Esophagus mucosa (tissue), 1 donor: ENCODE measurements at regions not wholly inside any gene's neighbourhood (a gene's known extent, or its start where the extent isn't known, plus 50 kb on each side); places are given as distances from the start of the nearest gene placed in this dataset.
"Not testable (repeated sequence)": the region's sequence is repeated elsewhere in the genome, so short reads cannot be mapped to it uniquely, and the experiment has no call there.

ENCODE experiments used
- ATAC-seq: fragments of 200-7000 bp; cut with Tn5 transposase; one replicate; pipeline ENCODE4 v1.9.1; 2020
- donor health status: DM: yes; HTN: yes; CAD: no.

GRCh38 chr2:16785149-16785548 is 119.5 kb upstream of the CYRIA start:
- no peak for ATAC-seq

GRCh38 chr2:16784652-16785051 is 119.0 kb upstream of the CYRIA start:
- no peak for ATAC-seq

DNA sequence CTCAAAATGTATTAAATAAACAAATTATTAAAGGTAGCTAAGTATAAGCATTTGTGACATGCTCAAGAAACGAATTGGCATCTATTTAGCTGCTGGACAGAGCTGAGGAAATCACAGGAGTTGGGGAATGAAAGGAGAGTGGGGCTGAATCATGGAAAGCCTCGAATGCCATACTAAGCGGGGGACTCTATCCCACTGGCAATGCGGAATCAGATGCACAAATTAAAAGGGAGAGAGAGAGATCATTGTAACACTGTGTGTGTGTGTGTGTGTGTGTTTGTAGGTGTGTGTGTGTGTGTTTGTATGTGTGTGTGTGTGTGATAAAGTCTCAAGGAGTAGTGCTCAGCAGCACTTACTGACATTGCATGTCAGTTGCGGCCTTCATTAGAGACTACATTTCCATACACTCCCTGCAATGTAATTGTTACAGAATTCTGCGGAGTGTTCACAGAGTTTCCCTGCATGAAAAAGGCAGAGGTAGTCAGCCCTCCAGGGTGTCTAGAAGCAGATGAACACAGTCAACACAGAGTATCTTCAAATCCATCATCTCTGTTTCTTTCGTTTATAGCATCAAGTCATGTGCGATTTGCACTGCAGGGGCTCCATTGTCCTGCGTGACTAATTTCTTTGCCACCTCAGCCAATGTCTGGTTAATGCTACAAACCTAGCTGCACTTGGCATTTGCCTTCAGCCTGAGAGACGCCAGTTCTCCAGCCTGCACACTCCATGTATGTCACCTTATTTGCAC is 111.7 kb upstream of the CYRIA start:
- ATAC-seq = no peak

GRCh38 chr2:16775899-16776231 is 110.2 kb upstream of the CYRIA start:
- ATAC-seq = no peak

GRCh38 chr2:16774980-16775898 is 109.6 kb upstream of the CYRIA start:
- peak; percentile 63 for ATAC-seq

GRCh38 chr2:16774091-16774490 is 108.5 kb upstream of the CYRIA start:
- no peak for ATAC-seq

- ATAC-seq = peak; percentile 86
Measured at GRCh38 chr2:16773080-16773713, 107.6 kb upstream of the CYRIA start.

- ATAC-seq = no peak
Measured at GRCh38 chr2:16767789-16768476, 102.3 kb upstream of the CYRIA start.

DNA sequence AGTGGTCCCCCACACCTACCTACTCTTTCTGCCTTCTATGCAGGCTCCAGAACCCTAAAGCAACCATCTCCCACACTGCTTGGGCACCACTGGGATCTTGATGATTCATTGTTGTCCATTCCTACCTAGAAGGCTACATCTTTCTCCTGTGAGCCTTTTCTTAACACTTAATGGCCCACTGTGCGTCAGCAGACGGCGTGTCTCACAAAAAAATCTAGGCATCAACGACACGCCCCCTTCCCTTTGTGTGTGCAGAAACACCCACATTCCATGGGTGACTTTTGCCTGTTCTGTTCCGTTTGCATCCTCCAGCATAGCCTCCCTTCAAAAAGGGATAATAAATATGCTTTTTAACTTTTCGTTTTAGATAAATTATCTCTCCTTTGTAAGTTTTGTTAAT is 99.7 kb upstream of the CYRIA start:
- no peak for ATAC-seq

DNA sequence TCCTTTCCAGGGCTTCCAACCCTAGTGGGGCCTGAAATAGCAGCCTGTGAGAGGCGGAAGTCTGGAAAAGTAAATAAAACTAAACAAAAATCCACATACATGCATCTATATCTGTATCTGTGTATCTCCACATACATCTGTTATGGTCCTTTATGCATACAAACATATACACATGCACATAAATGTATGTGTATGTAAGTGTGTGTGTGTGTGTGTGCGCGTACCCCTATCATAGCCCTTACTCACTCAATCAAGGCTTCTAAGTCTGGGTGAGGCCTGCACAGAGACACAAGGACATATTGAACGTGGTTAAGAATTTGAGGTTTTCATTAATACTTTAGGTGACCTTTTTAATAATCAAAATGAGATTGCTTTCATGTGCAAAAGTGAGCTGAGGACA is 98.9 kb upstream of the CYRIA start:
- no peak for ATAC-seq

- ATAC-seq = peak; percentile 20
Measured at GRCh38 chr2:16763493-16763899, 97.9 kb upstream of the CYRIA start.

GRCh38 chr2:16763056-16763455 is 97.4 kb upstream of the CYRIA start:
- ATAC-seq = peak; percentile 45

- no peak for ATAC-seq
Measured at GRCh38 chr2:16760426-16760825, 94.8 kb upstream of the CYRIA start.

- peak; percentile 92 for ATAC-seq
Measured at GRCh38 chr2:16756831-16757644, 91.4 kb upstream of the CYRIA start.

GRCh38 chr2:16755442-16755841 is 89.8 kb upstream of the CYRIA start:
- ATAC-seq = no peak

DNA sequence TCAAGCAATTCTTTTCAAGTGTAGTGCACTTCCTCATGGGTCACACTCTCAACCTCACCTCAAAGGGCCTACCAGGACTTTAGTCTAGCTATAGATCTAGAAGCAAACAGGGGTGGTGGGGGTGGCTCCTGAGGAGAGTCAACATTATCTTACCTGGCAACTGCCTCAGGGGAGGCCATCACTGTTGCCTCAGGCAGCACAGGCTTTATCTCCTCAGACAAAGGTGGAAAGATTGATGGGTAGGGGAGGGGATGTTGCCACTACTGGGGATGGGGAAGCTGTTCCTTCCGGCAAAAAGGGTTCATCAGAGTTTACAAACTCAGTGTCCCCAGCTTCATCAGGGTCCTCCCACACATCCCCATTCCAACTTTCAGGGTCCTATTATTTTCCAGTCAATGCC is 87.4 kb upstream of the CYRIA start:
- not testable (repeated sequence) for ATAC-seq

DNA sequence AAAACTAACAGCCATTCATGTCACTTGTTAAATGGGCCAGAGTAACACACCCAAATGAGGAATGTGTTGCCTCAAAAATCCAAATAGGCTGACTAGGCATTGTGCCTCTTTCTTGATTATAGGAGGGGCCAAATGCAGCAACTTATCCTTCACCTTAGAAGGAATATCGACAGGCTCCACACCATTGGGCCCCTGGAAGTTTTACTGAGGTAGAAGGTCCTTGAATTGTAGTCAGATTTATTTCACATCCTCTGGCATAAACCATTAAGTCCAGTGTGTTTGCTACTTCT is 85.2 kb upstream of the CYRIA start:
- not testable (repeated sequence) for ATAC-seq

- ATAC-seq = no peak
Measured at GRCh38 chr2:16750175-16750924, 84.7 kb upstream of the CYRIA start.

DNA sequence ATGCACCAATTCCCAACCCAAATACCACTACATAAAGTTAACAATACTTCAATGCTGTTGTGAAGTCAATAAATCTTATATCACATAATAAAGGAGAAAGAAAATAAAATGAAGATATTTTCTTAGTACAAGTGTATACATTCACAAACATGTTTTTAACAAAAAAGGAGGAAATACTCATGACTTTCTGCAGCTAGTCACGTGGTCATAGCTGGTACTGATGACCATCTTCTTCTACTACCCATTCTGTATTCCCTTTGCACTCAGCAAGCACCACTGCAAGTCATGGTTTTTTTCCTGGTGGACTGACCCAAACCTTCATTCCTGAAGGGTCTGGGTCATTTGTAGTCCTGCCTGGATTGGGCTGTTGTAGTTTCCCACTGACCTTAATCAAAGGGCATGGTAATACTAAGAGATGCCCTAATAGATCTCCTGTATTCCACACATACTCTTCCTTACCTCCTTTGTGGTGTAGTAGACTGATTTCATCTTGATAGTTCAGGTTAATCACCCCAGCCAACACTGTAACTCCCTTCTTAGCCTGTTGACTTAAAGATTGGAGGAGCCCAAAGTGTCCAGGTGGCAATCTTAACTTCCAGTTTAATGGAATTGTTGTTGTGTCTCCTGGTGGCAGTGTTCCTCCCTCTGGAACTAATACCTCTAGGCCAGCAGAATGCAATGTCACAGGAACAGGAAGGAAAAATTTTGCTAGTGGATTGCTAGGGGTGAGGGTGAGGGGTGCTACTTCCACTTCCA is 83.1 kb upstream of the CYRIA start:
- not testable (repeated sequence) for ATAC-seq

GRCh38 chr2:16747689-16748088 is 82.1 kb upstream of the CYRIA start:
- ATAC-seq = no peak

- no peak for ATAC-seq
Measured at GRCh38 chr2:16747257-16747656, 81.6 kb upstream of the CYRIA start.
